ENCODE measurements at regions not wholly inside any gene's neighbourhood (a gene's known extent, or its start where the extent isn't known, plus 50 kb on each side); places are given as distances from the start of the nearest gene placed in this dataset.

GRCh38 chr11:70843906-70844305, 408.5 kb downstream of the SHANK2 start:
- Histone ChIP-seq H3K4me2 (ENCODE audit: extremely low read depth, insufficient read depth, low read length) (no peak overlapping the region), H3K27ac (ENCODE audit: insufficient read depth, low read length) (no peak overlapping the region), H3K79me2 (ENCODE audit: control insufficient read depth, insufficient read depth, low read length) (no peaks in the 10 kb centered on the region), H3K9ac (ENCODE audit: insufficient read depth, low read length) (no peak overlapping the region), H3K9me3 (ENCODE audit: control insufficient read depth, insufficient read depth, low read depth, low read length) (no peaks in the 10 kb centered on the region), H2AFZ (ENCODE audit: low read length) (no peak overlapping the region), H3K36me3 (ENCODE audit: control insufficient read depth, insufficient read depth, low read length) (no peaks in the 10 kb centered on the region), H4K20me1 (ENCODE audit: control insufficient read depth, extremely low read depth, insufficient read depth, low read length) (no peaks in the 10 kb centered on the region), H3K4me1 (ENCODE audit: control insufficient read depth, extremely low read depth, insufficient read depth, low read length) (no peaks in the 10 kb centered on the region), H3K4me3 (replicated peaks in 1 of 4; ENCODE audit: control extremely low read depth in 1 of 4, insufficient read depth in 1 of 4, low read depth in 3 of 4, low read length in 4 of 4) (no peak overlapping the region), H3K27me3 (ENCODE audit: control insufficient read depth, insufficient read depth, low read length) (no peaks in the 10 kb centered on the region)
- DNase-seq (ENCODE audit: low read depth in 2 of 2), result no peak
- TF ChIP-seq EZH2 (IDR thresholded peaks at IDR 0.05; ENCODE audit: low read length, missing control alignments) (no peak), CTCF (conservative IDR thresholded peaks at IDR 0.05 in 1 of 2, IDR thresholded peaks at IDR 0.05 in 1 of 2; ENCODE audit: low read depth in 1 of 2, low read length in 2 of 2) (no peak)

- no peak for DNase-seq (ENCODE audit: low read depth in 2 of 2)
- H2AFZ ChIP-seq (ENCODE audit: low read length), result no peak overlapping the region
- no peaks in the 10 kb centered on the region for H3K36me3 ChIP-seq (ENCODE audit: control insufficient read depth, insufficient read depth, low read length)
- no peaks in the 10 kb centered on the region for H3K9me3 ChIP-seq (ENCODE audit: control insufficient read depth, insufficient read depth, low read depth, low read length)
- no peak overlapping the region for H3K27ac ChIP-seq (ENCODE audit: insufficient read depth, low read length)
- no peaks in the 10 kb centered on the region for H3K4me1 ChIP-seq (ENCODE audit: control insufficient read depth, extremely low read depth, insufficient read depth, low read length)
- no peaks in the 10 kb centered on the region for H3K79me2 ChIP-seq (ENCODE audit: control insufficient read depth, insufficient read depth, low read length)
- TF ChIP-seq CTCF (conservative IDR thresholded peaks at IDR 0.05 in 1 of 2, IDR thresholded peaks at IDR 0.05 in 1 of 2; ENCODE audit: low read depth in 1 of 2, low read length in 2 of 2) (no peak), EZH2 (IDR thresholded peaks at IDR 0.05; ENCODE audit: low read length, missing control alignments) (no peak)
- no peak overlapping the region for H3K4me3 ChIP-seq (replicated peaks in 1 of 4; ENCODE audit: control extremely low read depth in 1 of 4, insufficient read depth in 1 of 4, low read depth in 3 of 4, low read length in 4 of 4)
- no peak overlapping the region for H3K4me2 ChIP-seq (ENCODE audit: extremely low read depth, insufficient read depth, low read length)
- no peaks in the 10 kb centered on the region for H3K27me3 ChIP-seq (ENCODE audit: control insufficient read depth, insufficient read depth, low read length)
- no peak overlapping the region for H3K9ac ChIP-seq (ENCODE audit: insufficient read depth, low read length)
- no peaks in the 10 kb centered on the region for H4K20me1 ChIP-seq (ENCODE audit: control insufficient read depth, extremely low read depth, insufficient read depth, low read length)
Observed at GRCh38 chr11:70844387-70844786, 408.0 kb downstream of the SHANK2 start.

GRCh38 chr11:70845591-70846041, 406.8 kb downstream of the SHANK2 start:
- DNase-seq (ENCODE audit: low read depth in 2 of 2), result no peak

More at GRCh38 chr11:70845591-70846041, 406.8 kb downstream of the SHANK2 start:
- Histone ChIP-seq H3K79me2 (ENCODE audit: control insufficient read depth, insufficient read depth, low read length) (no peaks in the 10 kb centered on the region), H3K36me3 (ENCODE audit: control insufficient read depth, insufficient read depth, low read length) (no peaks in the 10 kb centered on the region), H2AFZ (ENCODE audit: low read length) (no peak overlapping the region), H3K9me3 (ENCODE audit: control insufficient read depth, insufficient read depth, low read depth, low read length) (no peaks in the 10 kb centered on the region), H3K27me3 (ENCODE audit: control insufficient read depth, insufficient read depth, low read length) (no peaks in the 10 kb centered on the region), H3K4me3 (replicated peaks in 1 of 4; ENCODE audit: control extremely low read depth in 1 of 4, insufficient read depth in 1 of 4, low read depth in 3 of 4, low read length in 4 of 4) (no peak overlapping the region), H4K20me1 (ENCODE audit: control insufficient read depth, extremely low read depth, insufficient read depth, low read length) (no peaks in the 10 kb centered on the region), H3K4me2 (ENCODE audit: extremely low read depth, insufficient read depth, low read length) (no peak overlapping the region), H3K27ac (ENCODE audit: insufficient read depth, low read length) (no peak overlapping the region), H3K4me1 (ENCODE audit: control insufficient read depth, extremely low read depth, insufficient read depth, low read length) (no peaks in the 10 kb centered on the region), H3K9ac (ENCODE audit: insufficient read depth, low read length) (no peak overlapping the region)
- TF ChIP-seq EZH2 (IDR thresholded peaks at IDR 0.05; ENCODE audit: low read length, missing control alignments) (no peak), CTCF (conservative IDR thresholded peaks at IDR 0.05 in 1 of 2, IDR thresholded peaks at IDR 0.05 in 1 of 2; ENCODE audit: low read depth in 1 of 2, low read length in 2 of 2) (no peak)
